HG03571 (cell line): ENCODE measurements at regions not wholly inside any gene's neighbourhood (a gene's known extent, or its start where the extent isn't known, plus 50 kb on each side); places are given as distances from the start of the nearest gene placed in this dataset.
"Not testable (repeated sequence)": the region's sequence is repeated elsewhere in the genome, so short reads cannot be mapped to it uniquely, and the experiment has no call there.

Experiments
- ATAC-seq: cut with Tn5 transposase; IDR thresholded peaks from one replicate; pipeline ENCODE4 v1.9.1; 2021; ENCODE audit not compliant: unreplicated experiment

GRCh38 chr14:21880918-21881317 lies 207.3 kb upstream of the OR4E1 start:
- no peak for ATAC-seq

- ATAC-seq, result no peak
Observed at GRCh38 chr14:21875791-21876190, 202.2 kb upstream of the OR4E1 start.

DNA sequence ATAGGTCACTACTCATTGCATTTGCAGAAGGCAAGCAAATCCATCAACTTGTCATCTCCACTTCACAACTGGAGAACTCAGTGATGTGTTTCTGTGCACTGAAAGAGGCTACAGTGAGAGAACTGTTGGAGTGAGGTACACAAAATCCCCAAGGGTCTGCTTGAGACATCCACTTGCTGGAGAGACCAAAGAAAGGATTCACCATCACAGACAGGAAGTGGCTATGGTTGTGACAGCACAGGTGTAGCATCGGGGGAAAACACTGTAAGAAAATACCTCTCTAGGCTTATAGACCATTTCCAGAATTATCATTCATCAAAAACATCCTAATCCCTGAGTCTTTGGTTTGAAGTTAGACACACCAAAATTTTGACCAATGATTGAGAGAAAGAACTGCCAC lies 201.3 kb upstream of the OR4E1 start:
- no peak for ATAC-seq

GRCh38 chr14:21874167-21874566 lies 200.5 kb upstream of the OR4E1 start:
- no peak for ATAC-seq

- ATAC-seq, result no peak
Observed at GRCh38 chr14:21868442-21869046, 194.9 kb upstream of the OR4E1 start.

- no peak for ATAC-seq
Observed at GRCh38 chr14:21867541-21867940, 193.9 kb upstream of the OR4E1 start.

DNA sequence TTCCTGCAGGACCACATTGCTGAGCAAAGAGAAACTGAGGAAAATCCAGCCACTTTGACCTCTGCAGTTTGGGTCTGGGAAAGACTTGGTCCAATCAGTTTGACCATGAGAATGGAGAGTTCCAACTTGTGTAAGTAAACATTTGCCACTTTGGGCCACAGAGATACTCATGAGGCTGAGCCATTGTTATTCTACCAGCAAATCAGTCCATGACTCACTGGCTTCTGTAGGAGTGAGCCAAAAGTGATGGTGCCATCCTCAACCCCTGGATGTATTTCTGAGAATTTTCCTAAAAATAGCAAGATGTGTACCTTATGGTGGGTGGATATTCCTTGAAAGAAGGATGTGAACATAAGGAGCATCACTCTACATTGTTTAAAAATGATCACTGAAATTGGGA lies 192.9 kb upstream of the OR4E1 start:
- no peak for ATAC-seq

- no peak for ATAC-seq
Observed at GRCh38 chr14:21863289-21863688, 189.7 kb upstream of the OR4E1 start.

- ATAC-seq, result no peak
Observed at GRCh38 chr14:21861153-21861552, 187.5 kb upstream of the OR4E1 start.

- no peak for ATAC-seq
Observed at GRCh38 chr14:21860172-21860571, 186.6 kb upstream of the OR4E1 start.

DNA sequence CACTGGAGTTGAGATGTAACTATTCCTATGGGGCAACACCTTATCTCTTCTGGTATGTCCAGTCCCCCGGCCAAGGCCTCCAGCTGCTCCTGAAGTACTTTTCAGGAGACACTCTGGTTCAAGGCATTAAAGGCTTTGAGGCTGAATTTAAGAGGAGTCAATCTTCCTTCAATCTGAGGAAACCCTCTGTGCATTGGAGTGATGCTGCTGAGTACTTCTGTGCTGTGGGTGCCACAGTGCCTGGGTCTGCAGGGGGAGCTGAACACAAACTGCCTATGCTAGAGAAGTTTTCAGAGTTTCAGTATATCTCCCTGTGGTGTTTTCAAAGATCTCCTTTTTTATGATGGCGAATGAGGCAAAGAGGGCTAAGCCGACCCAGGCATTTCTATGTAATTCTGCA lies 179.2 kb upstream of the OR4E1 start:
- ATAC-seq, result no peak

DNA sequence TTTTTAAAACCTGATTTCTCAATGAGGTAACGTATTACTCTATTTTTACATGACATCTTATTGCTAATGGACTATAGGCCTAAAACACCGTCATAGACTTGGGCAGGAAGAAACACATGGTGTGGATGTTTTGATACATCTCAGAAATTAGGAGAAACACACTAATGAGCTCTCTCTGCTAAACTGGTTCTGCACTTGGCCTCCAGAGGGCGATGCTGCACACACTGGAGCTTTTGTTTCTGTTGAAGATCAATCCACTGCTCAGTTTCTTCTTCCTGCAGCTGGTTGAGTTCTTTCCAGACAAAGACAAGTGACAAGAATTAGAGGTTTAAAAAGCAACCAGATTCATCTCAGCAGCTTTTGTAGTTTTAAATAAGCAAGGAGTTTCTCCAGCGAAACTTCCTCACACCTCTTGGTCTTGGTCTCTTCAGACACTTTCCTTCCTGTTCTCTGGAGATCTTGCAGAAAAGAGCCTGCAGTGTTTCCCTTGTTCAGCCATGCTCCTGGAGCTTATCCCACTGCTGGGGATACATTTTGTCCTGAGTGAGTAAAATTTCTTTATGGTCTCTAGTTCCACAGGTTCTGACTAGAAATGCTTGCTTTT lies 178.5 kb upstream of the OR4E1 start:
- no peak for ATAC-seq

DNA sequence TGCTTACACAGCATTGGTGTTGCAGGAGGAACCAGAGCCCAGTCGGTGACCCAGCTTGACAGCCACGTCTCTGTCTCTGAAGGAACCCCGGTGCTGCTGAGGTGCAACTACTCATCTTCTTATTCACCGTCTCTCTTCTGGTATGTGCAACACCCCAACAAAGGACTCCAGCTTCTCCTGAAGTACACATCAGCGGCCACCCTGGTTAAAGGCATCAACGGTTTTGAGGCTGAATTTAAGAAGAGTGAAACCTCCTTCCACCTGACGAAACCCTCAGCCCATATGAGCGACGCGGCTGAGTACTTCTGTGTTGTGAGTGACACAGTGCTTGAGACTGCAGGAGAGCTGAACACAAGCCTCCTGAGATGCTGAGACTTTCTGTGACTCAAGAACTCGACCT lies 173.3 kb upstream of the OR4E1 start:
- not testable (repeated sequence) for ATAC-seq

DNA sequence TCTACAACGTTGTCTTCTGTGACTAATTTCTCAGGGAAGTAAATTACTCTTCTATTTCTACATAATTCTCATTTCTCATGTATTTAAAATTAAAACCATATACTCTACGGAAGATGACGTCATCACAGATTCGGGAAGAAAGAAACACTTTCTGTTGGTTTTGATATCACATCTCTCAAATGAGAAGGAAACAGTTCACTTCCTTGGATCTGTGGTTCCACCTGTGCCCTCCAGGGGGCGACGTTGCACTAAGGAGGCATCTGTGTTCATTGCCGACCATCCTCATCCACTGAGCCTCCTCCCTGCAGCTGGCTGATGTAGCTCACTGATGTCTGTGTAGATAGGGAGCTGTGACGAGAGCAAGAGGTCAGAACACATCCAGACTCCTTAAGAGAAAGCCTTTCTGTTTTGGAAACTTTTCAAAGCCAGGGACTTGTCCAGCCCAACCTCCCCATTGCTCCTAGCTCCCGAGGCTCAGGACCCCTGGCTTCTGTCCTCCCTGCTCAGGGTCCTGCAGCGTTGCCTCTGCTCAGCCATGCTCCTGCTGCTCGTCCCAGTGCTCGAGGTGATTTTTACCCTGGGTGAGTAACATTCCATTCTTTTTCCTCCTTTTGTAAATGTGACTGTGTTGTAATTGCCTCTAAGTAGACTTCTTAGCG lies 172.7 kb upstream of the OR4E1 start:
- no peak for ATAC-seq

DNA sequence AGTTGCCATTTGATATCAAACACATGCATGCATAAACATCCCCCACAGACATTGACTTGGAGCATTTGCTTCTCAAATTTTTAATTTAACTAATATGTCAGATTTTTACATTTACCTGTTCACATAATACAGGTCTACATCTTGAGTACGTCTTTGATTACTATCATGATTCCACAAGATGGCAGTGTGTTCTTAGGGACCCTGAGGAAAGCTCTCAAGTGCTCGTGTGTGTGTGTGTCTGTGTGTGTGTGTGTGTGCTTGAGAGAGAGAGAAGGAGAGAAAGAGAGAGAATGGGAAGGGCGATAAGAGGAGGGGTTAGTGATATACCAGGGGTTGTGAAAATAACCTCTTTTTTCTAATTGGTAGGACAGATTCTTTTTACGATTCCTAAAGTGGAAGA lies 167.1 kb upstream of the OR4E1 start:
- ATAC-seq, result no peak

- no peak for ATAC-seq
Observed at GRCh38 chr14:21833836-21834235, 160.2 kb upstream of the OR4E1 start.

DNA sequence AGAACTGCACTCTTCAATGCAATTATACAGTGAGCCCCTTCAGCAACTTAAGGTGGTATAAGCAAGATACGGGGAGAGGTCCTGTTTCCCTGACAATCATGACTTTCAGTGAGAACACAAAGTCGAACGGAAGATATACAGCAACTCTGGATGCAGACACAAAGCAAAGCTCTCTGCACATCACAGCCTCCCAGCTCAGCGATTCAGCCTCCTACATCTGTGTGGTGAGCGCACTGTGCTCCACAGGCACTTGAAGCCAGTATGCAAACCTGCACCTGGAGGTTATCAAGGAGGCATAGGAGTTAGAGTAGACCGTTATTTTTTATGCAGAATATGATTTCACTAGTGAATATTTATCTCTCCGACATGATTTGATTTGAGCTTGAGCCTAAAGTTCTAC lies 152.2 kb upstream of the OR4E1 start:
- no peak for ATAC-seq

DNA sequence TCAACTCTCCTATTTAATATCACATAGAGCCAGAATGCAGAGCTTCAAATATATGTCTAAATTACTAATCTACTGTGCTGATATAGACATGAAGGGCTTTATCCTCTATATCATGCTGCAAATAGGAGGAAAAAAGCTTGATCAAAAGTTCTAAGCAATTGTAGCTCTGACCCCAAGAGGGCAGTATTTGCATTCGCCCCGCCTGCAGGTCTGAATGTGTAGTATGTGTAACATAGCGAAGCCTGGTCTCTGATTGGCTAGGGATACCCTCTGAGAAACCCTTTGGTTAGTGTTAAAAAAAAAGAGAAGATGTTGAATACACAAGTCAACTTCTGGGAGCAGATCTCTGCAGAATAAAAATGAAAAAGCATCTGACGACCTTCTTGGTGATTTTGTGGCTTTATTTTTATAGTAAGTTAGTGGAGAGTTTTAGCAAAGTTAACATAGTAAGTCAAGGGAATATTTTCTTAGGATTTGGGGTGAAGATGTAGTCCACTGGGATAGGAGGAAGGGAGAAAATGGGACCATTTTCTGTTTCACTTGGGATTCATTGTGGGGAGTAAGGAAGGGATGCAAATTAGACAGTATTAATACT lies 151.6 kb upstream of the OR4E1 start:
- no peak for ATAC-seq

DNA sequence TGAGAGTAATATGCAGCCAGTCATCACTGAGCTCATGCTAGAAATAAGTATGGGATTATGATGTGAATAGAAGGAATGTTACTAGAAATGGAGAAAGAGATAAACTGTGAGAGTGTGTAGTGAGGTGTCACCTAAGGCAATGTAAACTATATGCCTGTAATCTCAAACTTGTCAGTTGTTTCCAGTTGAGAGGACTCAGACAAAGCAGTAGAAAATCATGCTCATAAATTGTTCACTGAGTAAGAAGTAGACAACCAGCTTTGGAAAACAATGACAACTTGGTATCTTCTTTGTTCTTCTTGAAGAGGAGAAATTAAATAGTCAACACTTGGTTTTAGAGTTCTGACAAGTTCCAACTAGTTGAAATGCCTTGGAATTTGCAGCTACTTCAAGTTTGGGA lies 148.5 kb upstream of the OR4E1 start:
- no peak for ATAC-seq

GRCh38 chr14:21820631-21821030 lies 147.0 kb upstream of the OR4E1 start:
- no peak for ATAC-seq

DNA sequence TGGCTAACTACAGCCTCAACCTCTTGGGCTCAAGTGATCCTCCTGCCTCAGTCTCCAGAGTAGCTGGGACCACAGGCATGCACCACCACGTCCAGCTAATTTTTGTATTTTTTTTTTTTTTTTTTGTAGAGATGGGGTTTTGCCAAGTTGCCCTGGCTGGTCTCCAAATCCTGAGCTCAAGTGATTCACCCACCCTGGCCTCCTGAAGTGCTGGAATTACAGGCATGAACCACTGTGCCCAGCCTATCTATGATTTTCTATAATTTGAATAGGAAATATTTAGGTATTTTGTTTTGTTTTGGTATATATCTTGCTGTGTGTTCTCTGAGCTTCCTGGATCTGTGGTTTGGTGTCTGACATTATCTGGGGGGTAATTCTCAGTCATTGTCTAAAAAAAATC lies 146.3 kb upstream of the OR4E1 start:
- not testable (repeated sequence) for ATAC-seq

GRCh38 chr14:21817010-21817409 lies 143.4 kb upstream of the OR4E1 start:
- not testable (repeated sequence) for ATAC-seq
